Activated CD4-positive, alpha-beta T cell treated with anti-CD3 and anti-CD28 coated beads for 36 hours (primary cell): ENCODE measurements at regions not wholly inside any gene's neighbourhood (a gene's known extent, or its start where the extent isn't known, plus 50 kb on each side); places are given as distances from the start of the nearest gene placed in this dataset.

Experiments used
- ATAC-seq: fragments of 200-7000 bp; cut with Tn5 transposase; one replicate; pipeline ENCODE4 v1.10.0; 2021; ENCODE audit warnings: mild to moderate bottlenecking, moderate library complexity
- CTCF ChIA-PET: fragments of 350-600 bp; sonication (Branson Sonifier 250); formaldehyde crosslinking; loops from one replicate; lab custom pipeline; 2021; ENCODE audit warnings: antibody characterized with exemption; lab: Charles Lee
- POLR2A ChIA-PET: fragments of 350-600 bp; sonication (Branson Sonifier 250); formaldehyde crosslinking; loops from one replicate; lab custom pipeline; 2021; ENCODE audit warnings: antibody characterized with exemption, inconsistent platforms; lab: Charles Lee
- DNase-seq: peaks from one replicate; pipeline ENCODE4 v3.0.0-alpha.2; 2020
- H3K27ac Mint-ChIP-seq: one replicate; pipeline ENCODE4 v1.8.0; 2021; ENCODE audit warnings: mixed read lengths
- H3K27me3 Mint-ChIP-seq: one replicate; pipeline ENCODE4 v1.8.0; 2021; ENCODE audit warnings: mixed read lengths
- H3K36me3 Mint-ChIP-seq: one replicate; pipeline ENCODE4 v1.8.0; 2021; ENCODE audit warnings: low read depth, mixed read lengths
- H3K4me1 Mint-ChIP-seq: one replicate; pipeline ENCODE4 v1.8.0; 2021; ENCODE audit warnings: mixed read lengths
- H3K4me3 Mint-ChIP-seq: one replicate; pipeline ENCODE4 v1.8.0; 2021; ENCODE audit warnings: mild to moderate bottlenecking, moderate library complexity, mixed read lengths
- H3K9me3 Mint-ChIP-seq: one replicate; pipeline ENCODE4 v1.8.0; 2021; ENCODE audit warnings: low read depth, mixed read lengths
- intact Hi-C, 2 experiments: fragments of 100-400 bp; cut with DNase I in 1 of 2; cut with micrococcal nuclease in 1 of 2; formaldehyde crosslinking; loops; one replicate each; pipeline versions ENCODE4 v1.14.2 to v1.15.1; 2022 to 2024; cut with DNase I, micrococcal nuclease

- DNase-seq (no peak), ATAC-seq (no peak)
- ChIA-PET POLR2A (interaction anchor here (0.7 kb wide), 1 partner anchor 15 kb away, joined by 4 read pairs; no protein-coding TSS in a partner anchor), CTCF (interaction anchor here (1.6 kb wide), 1 partner anchor 47 kb away, joined by 4 read pairs; no protein-coding TSS in a partner anchor)
- Mint-ChIP-seq H3K9me3 (peaks cover 2% of the 10 kb centered on the region), H3K27ac (no peak overlapping the region), H3K27me3 (peaks cover 8% of the 10 kb centered on the region), H3K4me1 (no peaks in the 10 kb centered on the region), H3K36me3 (no peaks in the 10 kb centered on the region), H3K4me3 (no peak overlapping the region)
- intact Hi-C loops: no loop called here
Observed at GRCh38 chr1:182735343-182735742, 51.0 kb upstream of the RGS8 start.

GRCh38 chr1:182739545-182739944 lies 50.0 kb upstream of the NPL start:
- DNase-seq: no peak
- ChIA-PET POLR2A (no interaction called here), CTCF (interaction anchor here (0.7 kb wide), 1 partner anchor 689 kb away, joined by 3 read pairs; no protein-coding TSS in a partner anchor)
- no peak overlapping the region for H3K27ac Mint-ChIP-seq
- ATAC-seq: no peak
- no peaks in the 10 kb centered on the region for H3K36me3 Mint-ChIP-seq
- no peaks in the 10 kb centered on the region for H3K27me3 Mint-ChIP-seq
- H3K4me1 Mint-ChIP-seq: no peaks in the 10 kb centered on the region
- H3K9me3 Mint-ChIP-seq: peaks cover 2% of the 10 kb centered on the region
- intact Hi-C loops: no loop called here
- no peak overlapping the region for H3K4me3 Mint-ChIP-seq
